ENCODE measurements at regions not wholly inside any gene's neighbourhood (a gene's known extent, or its start where the extent isn't known, plus 50 kb on each side); places are given as distances from the start of the nearest gene placed in this dataset.

DNA sequence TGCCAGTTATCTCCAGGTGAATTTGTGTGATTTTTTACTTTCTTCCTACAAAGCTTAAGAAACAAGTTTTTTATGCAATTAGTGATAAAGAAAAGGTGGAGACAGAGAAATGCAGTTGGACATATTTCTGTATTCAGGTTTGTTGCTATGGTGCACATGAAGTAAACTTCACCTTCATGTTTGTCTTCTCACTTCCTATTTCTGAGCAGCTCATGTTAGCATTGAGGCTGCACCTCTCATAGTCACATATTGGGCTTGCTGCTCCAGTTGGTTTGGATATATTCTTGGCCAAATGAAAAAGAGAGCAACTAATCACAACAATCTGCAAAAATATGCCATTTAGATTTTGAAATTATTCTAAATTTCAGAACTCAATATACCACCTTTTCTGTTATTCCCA lies 475.6 kb upstream of the ZWINT start:
- no peak for DNase-seq (ENCODE audit: low read depth)
- TF ChIP-seq, protein P1, sequence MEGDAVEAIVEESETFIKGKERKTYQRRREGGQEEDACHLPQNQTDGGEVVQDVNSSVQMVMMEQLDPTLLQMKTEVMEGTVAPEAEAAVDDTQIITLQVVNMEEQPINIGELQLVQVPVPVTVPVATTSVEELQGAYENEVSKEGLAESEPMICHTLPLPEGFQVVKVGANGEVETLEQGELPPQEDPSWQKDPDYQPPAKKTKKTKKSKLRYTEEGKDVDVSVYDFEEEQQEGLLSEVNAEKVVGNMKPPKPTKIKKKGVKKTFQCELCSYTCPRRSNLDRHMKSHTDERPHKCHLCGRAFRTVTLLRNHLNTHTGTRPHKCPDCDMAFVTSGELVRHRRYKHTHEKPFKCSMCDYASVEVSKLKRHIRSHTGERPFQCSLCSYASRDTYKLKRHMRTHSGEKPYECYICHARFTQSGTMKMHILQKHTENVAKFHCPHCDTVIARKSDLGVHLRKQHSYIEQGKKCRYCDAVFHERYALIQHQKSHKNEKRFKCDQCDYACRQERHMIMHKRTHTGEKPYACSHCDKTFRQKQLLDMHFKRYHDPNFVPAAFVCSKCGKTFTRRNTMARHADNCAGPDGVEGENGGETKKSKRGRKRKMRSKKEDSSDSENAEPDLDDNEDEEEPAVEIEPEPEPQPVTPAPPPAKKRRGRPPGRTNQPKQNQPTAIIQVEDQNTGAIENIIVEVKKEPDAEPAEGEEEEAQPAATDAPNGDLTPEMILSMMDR (IDR thresholded peaks at IDR 0.05; ENCODE audit: low read depth, low read length, missing control alignments): no peak
- H3K4me3 ChIP-seq (ENCODE audit: low read depth, low read length): no peak overlapping the region

- TF ChIP-seq, protein P1 (IDR thresholded peaks at IDR 0.05; ENCODE audit: low read depth, low read length, missing control alignments): no peak
- DNase-seq (ENCODE audit: low read depth): no peak
- H3K4me3 ChIP-seq (ENCODE audit: low read depth, low read length): no peak overlapping the region
Measured at GRCh38 chr10:56831681-56832080, 470.6 kb upstream of the ZWINT start.

GRCh38 chr10:56823849-56824248 lies 462.8 kb upstream of the ZWINT start:
- H3K4me3 ChIP-seq (ENCODE audit: low read depth, low read length): no peak overlapping the region
- DNase-seq (ENCODE audit: low read depth): no peak
- TF ChIP-seq, protein P1 (IDR thresholded peaks at IDR 0.05; ENCODE audit: low read depth, low read length, missing control alignments): peak; percentile 38

DNA sequence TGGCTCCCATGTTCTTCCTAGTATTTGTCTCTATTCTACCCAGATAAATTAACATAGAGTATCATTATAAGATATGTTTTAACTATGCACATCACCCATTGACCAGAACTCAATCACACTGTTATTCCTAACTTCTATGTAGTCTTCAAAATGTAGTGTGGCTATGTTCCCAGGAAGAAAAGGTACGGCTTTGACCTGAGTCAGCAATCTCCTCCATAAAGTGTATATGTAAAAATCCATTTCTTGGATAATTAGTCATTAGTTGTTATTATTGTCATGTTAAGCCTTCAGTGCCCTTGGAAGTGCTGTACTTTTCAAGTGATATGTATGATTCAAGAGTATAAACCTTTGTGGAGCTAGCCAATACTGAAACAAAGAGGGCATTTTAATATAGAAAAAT lies 444.0 kb upstream of the ZWINT start:
- TF ChIP-seq, protein P1 (IDR thresholded peaks at IDR 0.05; ENCODE audit: low read depth, low read length, missing control alignments): no peak

GRCh38 chr10:56785292-56785691 lies 424.2 kb upstream of the ZWINT start:
- TF ChIP-seq, protein P1 (IDR thresholded peaks at IDR 0.05; ENCODE audit: low read depth, low read length, missing control alignments): no peak
- no peak overlapping the region for H3K4me3 ChIP-seq (ENCODE audit: low read depth, low read length)
- no peak for DNase-seq (ENCODE audit: low read depth)

More for the DNA sequence above, 444.0 kb upstream of the ZWINT start:
- H3K4me3 ChIP-seq (ENCODE audit: low read depth, low read length): no peak overlapping the region
- no peak for DNase-seq (ENCODE audit: low read depth)

DNA sequence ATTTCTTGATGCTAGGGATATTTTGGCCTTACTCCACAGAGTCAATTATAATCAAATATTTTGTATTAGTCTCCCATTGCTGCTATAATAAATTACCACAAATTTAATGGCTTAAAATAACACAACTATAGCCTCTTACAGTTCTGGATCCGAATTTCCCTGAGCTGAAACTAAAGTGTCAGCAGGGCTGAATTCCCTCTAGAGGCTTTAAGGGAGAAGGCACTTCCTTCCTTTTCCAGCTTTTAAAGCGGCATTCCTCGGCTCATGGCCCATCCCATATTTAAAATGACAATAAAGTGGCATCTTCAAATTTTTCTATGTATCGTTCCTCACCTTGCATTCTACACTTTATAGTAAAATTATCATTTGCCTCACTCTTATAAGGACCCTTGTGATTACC lies 421.4 kb upstream of the ZWINT start:
- no peak overlapping the region for H3K4me3 ChIP-seq (ENCODE audit: low read depth, low read length)
- DNase-seq (ENCODE audit: low read depth): no peak
- TF ChIP-seq, protein P1 (IDR thresholded peaks at IDR 0.05; ENCODE audit: low read depth, low read length, missing control alignments): no peak

GRCh38 chr10:56771343-56771742 lies 410.3 kb upstream of the ZWINT start:
- DNase-seq (ENCODE audit: low read depth): no peak
- no peak overlapping the region for H3K4me3 ChIP-seq (ENCODE audit: low read depth, low read length)
- TF ChIP-seq, protein P1 (IDR thresholded peaks at IDR 0.05; ENCODE audit: low read depth, low read length, missing control alignments): no peak

Data from GM12864 (cell line).